Gastrocnemius medialis (tissue), 4 donors: ENCODE measurements at regions not wholly inside any gene's neighbourhood (a gene's known extent, or its start where the extent isn't known, plus 50 kb on each side); places are given as distances from the start of the nearest gene placed in this dataset.

Experiments
- ATAC-seq, 2 donors: fragments of 150-250 bp; one replicate each; pipeline ENCODE4 v1.9.1; 2016
- DNase-seq, 2 donors: peaks; one replicate each; pipeline ENCODE4 v3.0.0-alpha.2; 2019
- H3K27ac ChIP-seq, 4 donors: fragments of 200-600 bp; sonication (generic); 1 replicate in 1 of 4; 2 replicates in 3 of 4; pipeline ENCODE4 v1.5.1; 2016 to 2018; ENCODE audit warnings: mild to moderate bottlenecking in 2 of 4, moderate library complexity in 1 of 4
- H3K27me3 ChIP-seq, 3 donors: fragments of 200-600 bp; sonication (generic) in 2 of 3; 1 replicate in 1 of 3; 2 replicates in 2 of 3; pipeline versions ENCODE4 v1.5.1 to v1.6.0; 2016 to 2019; ENCODE audit warnings: mild to moderate bottlenecking in 1 of 3, moderate library complexity in 1 of 3
- H3K36me3 ChIP-seq, 2 donors: fragments of 200-600 bp; sonication (generic) in 1 of 2; one replicate each; pipeline ENCODE4 v1.5.1; 2017 to 2018
- H3K4me1 ChIP-seq, 2 donors: fragments of 200-600 bp; sonication (generic) in 1 of 2; one replicate each; pipeline ENCODE4 v1.5.1; 2016 to 2017; ENCODE audit warnings: mild to moderate bottlenecking in 2 of 2
- H3K4me3 ChIP-seq, 4 donors: fragments of 200-600 bp; sonication (generic) in 3 of 4; 1 replicate in 1 of 4; 2 replicates in 3 of 4; pipeline ENCODE4 v1.5.1; 2016 to 2019; ENCODE audit warnings: mild to moderate bottlenecking in 2 of 4
- H3K9me3 ChIP-seq, 3 donors: fragments of 200-600 bp; sonication (generic) in 2 of 3; 1 replicate in 1 of 3; 2 replicates in 2 of 3; pipeline ENCODE4 v1.5.1; 2016 to 2019
- CTCF ChIP-seq, 5 experiments: fragments of 450-650 bp in 3 of 5; fragments of 200-600 bp in 2 of 5; sonication (generic) in 2 of 5; IDR thresholded peaks in 4 of 5; conservative IDR thresholded peaks in 1 of 5; 1 replicate in 4 of 5; 2 replicates in 1 of 5; pipeline ENCODE4 v1.5.1; 2016 to 2019; ENCODE audit warnings: antibody characterized with exemption in 5 of 5, mild to moderate bottlenecking in 3 of 5, moderate library complexity in 3 of 5
- POLR2A ChIP-seq, 2 donors: fragments of 450-650 bp; IDR thresholded peaks; one replicate each; pipeline ENCODE4 v1.6.1; 2017; ENCODE audit warnings: antibody characterized with exemption in 2 of 2, mild to moderate bottlenecking in 2 of 2, moderate library complexity in 2 of 2
- in situ Hi-C, 4 donors: fragments of 200-750 bp; cut with MboI; loops; one replicate each; pipeline versions ENCODE4 v1.15.0 to v1.8.0; 2017; ENCODE audit warnings: low sequenced_read_pairs in 4 of 4
- intact Hi-C: fragments of 100-400 bp; cut with DNase I; formaldehyde crosslinking; loops from one replicate; pipeline ENCODE4 v1.15.1; 2023; ENCODE audit warnings: low total_unique reads

- no peaks in the 10 kb centered on the region for H3K36me3 ChIP-seq
- intact Hi-C loops = no loop called here
- H3K4me1 ChIP-seq = no peaks in the 10 kb centered on the region
- no peak overlapping the region for H3K4me3 ChIP-seq
- in situ Hi-C loops = no loop called here
- H3K27me3 ChIP-seq = no peaks in the 10 kb centered on the region
- DNase-seq (no peak), ATAC-seq (no peak)
- H3K27ac ChIP-seq = no peak overlapping the region
- no peak for TF ChIP-seq CTCF (IDR thresholded peaks at IDR 0.05 in 4 of 5, conservative IDR thresholded peaks at IDR 0.05 in 1 of 5)
- TF ChIP-seq POLR2A (IDR thresholded peaks at IDR 0.05) = no peak
- no peaks in the 10 kb centered on the region for H3K9me3 ChIP-seq
These were observed 459.7 kb downstream of the CDH2 start for GRCh38 chr18:27717250-27717649.

GRCh38 chr18:27715751-27716150 is 461.2 kb downstream of the CDH2 start:
- no peaks in the 10 kb centered on the region for H3K36me3 ChIP-seq
- no peak overlapping the region for H3K27ac ChIP-seq
- no peaks in the 10 kb centered on the region for H3K4me1 ChIP-seq
- H3K9me3 ChIP-seq = no peaks in the 10 kb centered on the region
- no peak for DNase-seq
- intact Hi-C loops (no loop called here), in situ Hi-C loops (no loop called here)
- TF ChIP-seq CTCF (IDR thresholded peaks at IDR 0.05 in 4 of 5, conservative IDR thresholded peaks at IDR 0.05 in 1 of 5) = no peak
- no peak for TF ChIP-seq POLR2A (IDR thresholded peaks at IDR 0.05)
- no peaks in the 10 kb centered on the region for H3K27me3 ChIP-seq
- no peak for ATAC-seq
- no peak overlapping the region for H3K4me3 ChIP-seq

GRCh38 chr18:27713738-27714095 is 463.2 kb downstream of the CDH2 start:
- ATAC-seq (no peak), DNase-seq (no peak)
- intact Hi-C loops = no loop called here
- TF ChIP-seq CTCF (IDR thresholded peaks at IDR 0.05 in 4 of 5, conservative IDR thresholded peaks at IDR 0.05 in 1 of 5) (no peak), POLR2A (IDR thresholded peaks at IDR 0.05) (no peak)
- H3K9me3 ChIP-seq = no peaks in the 10 kb centered on the region
- no peaks in the 10 kb centered on the region for H3K4me1 ChIP-seq
- no peaks in the 10 kb centered on the region for H3K27me3 ChIP-seq
- no peaks in the 10 kb centered on the region for H3K36me3 ChIP-seq
- in situ Hi-C loops = no loop called here
- no peak overlapping the region for H3K27ac ChIP-seq
- H3K4me3 ChIP-seq = no peak overlapping the region

- H3K27ac ChIP-seq = no peak overlapping the region
- TF ChIP-seq POLR2A (IDR thresholded peaks at IDR 0.05) (no peak), CTCF (IDR thresholded peaks at IDR 0.05 in 4 of 5, conservative IDR thresholded peaks at IDR 0.05 in 1 of 5) (no peak)
- H3K27me3 ChIP-seq = no peaks in the 10 kb centered on the region
- intact Hi-C loops = no loop called here
- no peaks in the 10 kb centered on the region for H3K9me3 ChIP-seq
- H3K36me3 ChIP-seq = no peaks in the 10 kb centered on the region
- H3K4me3 ChIP-seq = no peak overlapping the region
- in situ Hi-C loops = no loop called here
- DNase-seq (no peak), ATAC-seq (no peak)
- no peaks in the 10 kb centered on the region for H3K4me1 ChIP-seq
These were observed 463.7 kb downstream of the CDH2 start for GRCh38 chr18:27713037-27713737.

GRCh38 chr18:27712066-27712465 is 464.9 kb downstream of the CDH2 start:
- DNase-seq = no peak
- no peaks in the 10 kb centered on the region for H3K9me3 ChIP-seq
- no peak for TF ChIP-seq POLR2A (IDR thresholded peaks at IDR 0.05)
- in situ Hi-C loops = no loop called here
- H3K4me3 ChIP-seq = no peak overlapping the region
- no peak for ATAC-seq
- no peak overlapping the region for H3K27ac ChIP-seq
- no peaks in the 10 kb centered on the region for H3K27me3 ChIP-seq
- intact Hi-C loops = no loop called here
- no peaks in the 10 kb centered on the region for H3K4me1 ChIP-seq
- H3K36me3 ChIP-seq = no peaks in the 10 kb centered on the region
